ENCODE measurements at regions not wholly inside any gene's neighbourhood (a gene's known extent, or its start where the extent isn't known, plus 50 kb on each side); places are given as distances from the start of the nearest gene placed in this dataset.

DNA sequence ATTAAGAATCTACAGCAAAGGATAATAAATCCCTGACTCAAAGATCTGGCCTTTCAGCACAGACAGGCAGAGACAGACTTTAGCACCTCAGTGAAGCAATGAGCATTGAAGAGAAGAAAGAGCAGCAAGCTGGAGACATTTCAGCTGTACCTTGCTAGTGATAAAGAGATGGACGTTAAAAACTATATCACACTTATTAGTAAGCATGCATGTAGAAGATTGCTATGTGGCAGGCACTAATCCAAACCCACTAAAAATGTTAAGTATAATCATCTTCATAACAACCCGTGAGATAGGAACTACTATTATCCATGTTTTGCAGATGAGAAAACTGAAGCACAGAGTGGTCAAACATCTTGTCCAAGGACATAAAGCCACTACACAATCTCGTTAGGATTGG, 1538.3 kb upstream of the FLRT2 start:
- intact Hi-C loops (cut with micrococcal nuclease), result no loop called here
- Histone ChIP-seq H3K4me1 (ENCODE audit: control insufficient read depth, insufficient read depth, low read length) (no peaks in the 10 kb centered on the region), H3K9me3 (ENCODE audit: control insufficient read depth, insufficient read depth, low read length) (no peaks in the 10 kb centered on the region), H3K4me3 (ENCODE audit: low read length) (no peak overlapping the region), H3K27ac (ENCODE audit: low read length) (no peak overlapping the region), H3K36me3 (ENCODE audit: control insufficient read depth, insufficient read depth, low read length) (no peaks in the 10 kb centered on the region), H3K27me3 (ENCODE audit: control insufficient read depth, insufficient read depth, low read length) (no peaks in the 10 kb centered on the region)
- DNase-seq (no peak), ATAC-seq (no peak)
- Mint-ChIP-seq H3K9me3 (no peaks in the 10 kb centered on the region), H3K27ac (no peak overlapping the region), H3K36me3 (no peaks in the 10 kb centered on the region), H3K4me3 (no peak overlapping the region), H3K27me3 (ENCODE audit: low read depth in 2 of 2) (no peaks in the 10 kb centered on the region), H3K4me1 (peaks cover 0 to 8% of the 10 kb centered on the region in 2 donors)
- TF ChIP-seq, protein P1, sequence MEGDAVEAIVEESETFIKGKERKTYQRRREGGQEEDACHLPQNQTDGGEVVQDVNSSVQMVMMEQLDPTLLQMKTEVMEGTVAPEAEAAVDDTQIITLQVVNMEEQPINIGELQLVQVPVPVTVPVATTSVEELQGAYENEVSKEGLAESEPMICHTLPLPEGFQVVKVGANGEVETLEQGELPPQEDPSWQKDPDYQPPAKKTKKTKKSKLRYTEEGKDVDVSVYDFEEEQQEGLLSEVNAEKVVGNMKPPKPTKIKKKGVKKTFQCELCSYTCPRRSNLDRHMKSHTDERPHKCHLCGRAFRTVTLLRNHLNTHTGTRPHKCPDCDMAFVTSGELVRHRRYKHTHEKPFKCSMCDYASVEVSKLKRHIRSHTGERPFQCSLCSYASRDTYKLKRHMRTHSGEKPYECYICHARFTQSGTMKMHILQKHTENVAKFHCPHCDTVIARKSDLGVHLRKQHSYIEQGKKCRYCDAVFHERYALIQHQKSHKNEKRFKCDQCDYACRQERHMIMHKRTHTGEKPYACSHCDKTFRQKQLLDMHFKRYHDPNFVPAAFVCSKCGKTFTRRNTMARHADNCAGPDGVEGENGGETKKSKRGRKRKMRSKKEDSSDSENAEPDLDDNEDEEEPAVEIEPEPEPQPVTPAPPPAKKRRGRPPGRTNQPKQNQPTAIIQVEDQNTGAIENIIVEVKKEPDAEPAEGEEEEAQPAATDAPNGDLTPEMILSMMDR (IDR thresholded peaks at IDR 0.05), result no peak
- WGBS (ENCODE audit: insufficient coverage), result 80% methylated on average over 2 of the region's 3 CpGs

DNA sequence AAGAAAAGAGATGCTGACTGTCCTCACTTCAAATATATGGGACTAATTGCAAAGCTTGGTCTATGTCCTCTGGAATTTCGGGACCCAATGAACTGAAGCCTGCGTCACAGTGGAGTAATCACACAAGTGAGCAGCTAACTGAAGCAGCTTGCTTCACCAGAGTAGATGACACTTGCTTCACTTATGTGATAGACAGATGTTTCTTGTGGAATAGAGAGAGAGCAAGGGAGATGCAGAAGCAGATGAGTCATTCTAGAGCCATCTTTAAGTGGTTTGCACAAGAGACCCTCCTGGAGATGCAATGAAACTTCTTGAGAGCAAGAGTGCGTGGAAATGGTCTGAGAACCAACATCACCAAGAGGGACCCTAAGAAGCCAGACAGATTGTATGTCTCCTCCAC, 1537.1 kb upstream of the FLRT2 start:
- H3K36me3 ChIP-seq (ENCODE audit: control insufficient read depth, insufficient read depth, low read length), result no peaks in the 10 kb centered on the region
- peaks cover 0 to 8% of the 10 kb centered on the region in 2 donors for H3K4me1 Mint-ChIP-seq
- no peaks in the 10 kb centered on the region for H3K9me3 Mint-ChIP-seq
- no peaks in the 10 kb centered on the region for H3K36me3 Mint-ChIP-seq
- DNase-seq, result no peak
- H3K27ac ChIP-seq (ENCODE audit: low read length), result no peak overlapping the region
- ATAC-seq, result no peak
- H3K27ac Mint-ChIP-seq, result no peak overlapping the region
- no peak overlapping the region for H3K4me3 ChIP-seq (ENCODE audit: low read length)
- H3K4me1 ChIP-seq (ENCODE audit: control insufficient read depth, insufficient read depth, low read length), result no peaks in the 10 kb centered on the region
- WGBS (ENCODE audit: insufficient coverage), result 81% methylated on average over 3 of the region's 3 CpGs
- H3K27me3 ChIP-seq (ENCODE audit: control insufficient read depth, insufficient read depth, low read length), result no peaks in the 10 kb centered on the region
- TF ChIP-seq, protein P1 (IDR thresholded peaks at IDR 0.05), result no peak
- H3K4me3 Mint-ChIP-seq, result no peak overlapping the region
- no peaks in the 10 kb centered on the region for H3K9me3 ChIP-seq (ENCODE audit: control insufficient read depth, insufficient read depth, low read length)
- intact Hi-C loops (cut with micrococcal nuclease), result no loop called here
- H3K27me3 Mint-ChIP-seq (ENCODE audit: low read depth in 2 of 2), result no peaks in the 10 kb centered on the region

DNA sequence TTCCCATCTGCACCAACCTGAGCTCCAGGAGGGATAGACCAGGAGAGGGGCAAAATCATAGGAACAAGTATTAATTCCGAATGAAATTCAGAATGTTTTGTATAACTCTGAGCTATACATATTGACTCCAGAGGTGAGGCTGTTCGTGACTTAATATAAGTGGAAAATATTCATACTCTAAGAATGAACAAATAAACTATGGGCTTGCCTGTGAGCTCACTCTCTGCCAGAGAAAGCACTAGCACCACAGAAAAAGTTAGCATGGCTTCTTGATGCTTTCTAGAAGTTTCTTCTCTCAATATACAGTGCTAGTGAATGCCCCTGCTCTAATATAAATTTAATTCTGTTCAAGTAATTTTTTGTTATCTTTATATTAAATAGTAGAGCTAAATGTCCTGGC, 1536.4 kb upstream of the FLRT2 start:
- TF ChIP-seq, protein P1 (IDR thresholded peaks at IDR 0.05), result no peak
- Mint-ChIP-seq H3K4me1 (peaks cover 0 to 3% of the 10 kb centered on the region in 2 donors), H3K27me3 (ENCODE audit: low read depth in 2 of 2) (no peaks in the 10 kb centered on the region), H3K9me3 (no peaks in the 10 kb centered on the region), H3K36me3 (no peaks in the 10 kb centered on the region), H3K27ac (no peak overlapping the region), H3K4me3 (no peak overlapping the region)
- Histone ChIP-seq H3K36me3 (ENCODE audit: control insufficient read depth, insufficient read depth, low read length) (no peaks in the 10 kb centered on the region), H3K27ac (ENCODE audit: low read length) (no peak overlapping the region), H3K27me3 (ENCODE audit: control insufficient read depth, insufficient read depth, low read length) (no peaks in the 10 kb centered on the region), H3K9me3 (ENCODE audit: control insufficient read depth, insufficient read depth, low read length) (no peaks in the 10 kb centered on the region), H3K4me3 (ENCODE audit: low read length) (no peak overlapping the region), H3K4me1 (ENCODE audit: control insufficient read depth, insufficient read depth, low read length) (no peaks in the 10 kb centered on the region)
- DNase-seq (no peak), ATAC-seq (no peak)
- intact Hi-C loops (cut with micrococcal nuclease), result no loop called here
- WGBS (ENCODE audit: insufficient coverage), result 100% methylated on average over 1 of the region's 2 CpGs

DNA sequence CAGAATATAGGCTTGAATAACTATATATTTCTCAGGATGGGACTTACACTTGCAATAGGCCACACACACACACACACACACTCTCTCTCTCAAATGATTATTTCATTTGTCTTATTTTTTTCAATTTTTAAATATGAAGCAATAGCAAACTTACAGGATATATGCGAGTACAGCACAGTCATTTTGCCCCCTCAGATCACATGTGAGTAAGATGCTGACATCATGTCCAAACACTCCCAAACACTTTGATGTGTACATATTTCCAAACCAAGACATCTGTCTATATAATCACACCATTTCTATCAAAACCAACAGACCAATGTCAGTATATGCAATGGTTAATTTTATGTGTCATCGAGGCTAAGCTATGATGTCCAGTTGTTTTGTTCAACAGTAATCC, 1535.9 kb upstream of the FLRT2 start:
- Histone ChIP-seq H3K36me3 (ENCODE audit: control insufficient read depth, insufficient read depth, low read length) (no peaks in the 10 kb centered on the region), H3K4me3 (ENCODE audit: low read length) (no peak overlapping the region), H3K9me3 (ENCODE audit: control insufficient read depth, insufficient read depth, low read length) (no peaks in the 10 kb centered on the region), H3K27me3 (ENCODE audit: control insufficient read depth, insufficient read depth, low read length) (no peaks in the 10 kb centered on the region), H3K27ac (ENCODE audit: low read length) (no peak overlapping the region), H3K4me1 (ENCODE audit: control insufficient read depth, insufficient read depth, low read length) (no peaks in the 10 kb centered on the region)
- H3K27me3 Mint-ChIP-seq (ENCODE audit: low read depth in 2 of 2), result no peaks in the 10 kb centered on the region
- H3K36me3 Mint-ChIP-seq, result no peaks in the 10 kb centered on the region
- H3K9me3 Mint-ChIP-seq, result no peaks in the 10 kb centered on the region
- WGBS (ENCODE audit: insufficient coverage), result 83% methylated on average over 1 of the region's 2 CpGs
- TF ChIP-seq, protein P1 (IDR thresholded peaks at IDR 0.05), result no peak
- H3K4me3 Mint-ChIP-seq, result no peak overlapping the region
- no peaks in the 10 kb centered on the region for H3K4me1 Mint-ChIP-seq
- intact Hi-C loops (cut with micrococcal nuclease), result no loop called here
- no peak for DNase-seq
- no peak for ATAC-seq
- no peak overlapping the region for H3K27ac Mint-ChIP-seq

Measured in natural killer cell (primary cell).